A673 (cell line): ENCODE measurements at regions not wholly inside any gene's neighbourhood (a gene's known extent, or its start where the extent isn't known, plus 50 kb on each side); places are given as distances from the start of the nearest gene placed in this dataset.

Source experiments
- CTCF ChIP-seq: fragments of 300-800, 200-600 bp; sonication (generic); conservative IDR thresholded peaks from 2 replicates; pipeline ENCODE4 v1.5.1; 2017; ENCODE audit warnings: low read depth, mild to moderate bottlenecking, antibody characterized with exemption, low read length, moderate library complexity, mixed read lengths
- EZH2 ChIP-seq: fragments of 200-600 bp; sonication (generic); IDR thresholded peaks from 2 replicates; pipeline ENCODE4 v1.6.1; 2017; ENCODE audit warnings: borderline replicate concordance, low read depth, mild to moderate bottlenecking, mixed read lengths, antibody characterized with exemption, low read length; ENCODE audit not compliant: poor library complexity, severe bottlenecking

- TF ChIP-seq CTCF (no peak), EZH2 (no peak)
These were observed 214.9 kb upstream of the KCNG1 start for GRCh38 chr20:51237791-51238190.
